GM10266 (cell line): ENCODE measurements at regions not wholly inside any gene's neighbourhood (a gene's known extent, or its start where the extent isn't known, plus 50 kb on each side); places are given as distances from the start of the nearest gene placed in this dataset.

Source experiments
- DNase-seq: peaks from one replicate; pipeline ENCODE4 v3.0.0; 2012; ENCODE audit errors: extremely low spot score
- CTCF ChIP-seq: IDR thresholded peaks from 2 replicates; pipeline ENCODE4 v1.5.1; 2012; ENCODE audit warnings: mild to moderate bottlenecking, low read depth; ENCODE audit not compliant: control insufficient read depth, insufficient read depth; ENCODE audit errors: missing control alignments

- TF ChIP-seq CTCF = no peak
- DNase-seq = no peak
These were observed 73.3 kb upstream of the TBCA start for GRCh38 chr5:77849308-77849900.

GRCh38 chr5:77847814-77848290, 71.7 kb upstream of the TBCA start:
- no peak for TF ChIP-seq CTCF
- no peak for DNase-seq

GRCh38 chr5:77847129-77847460, 71.0 kb upstream of the TBCA start:
- no peak for DNase-seq
- no peak for TF ChIP-seq CTCF

GRCh38 chr5:77846422-77847128, 70.4 kb upstream of the TBCA start:
- no peak for TF ChIP-seq CTCF
- no peak for DNase-seq

- TF ChIP-seq CTCF = no peak
- DNase-seq = no peak
These were observed 69.1 kb upstream of the TBCA start for GRCh38 chr5:77845324-77845646.

- TF ChIP-seq CTCF = no peak
- no peak for DNase-seq
These were observed 68.6 kb upstream of the TBCA start for GRCh38 chr5:77844623-77845323.

GRCh38 chr5:77844373-77844622, 68.2 kb upstream of the TBCA start:
- no peak for DNase-seq
- no peak for TF ChIP-seq CTCF
